Breast epithelium (tissue), 3 donors: ENCODE measurements at regions not wholly inside any gene's neighbourhood (a gene's known extent, or its start where the extent isn't known, plus 50 kb on each side); places are given as distances from the start of the nearest gene placed in this dataset.

Experiments
- POLR2A ChIP-seq: fragments of 450-650 bp; IDR thresholded peaks from one replicate; pipeline ENCODE4 v1.6.1; 2016; ENCODE audit warnings: antibody characterized with exemption, mild to moderate bottlenecking, moderate library complexity
- POLR2AphosphoS5 ChIP-seq, 3 donors: sonication (generic); formaldehyde crosslinking; IDR thresholded peaks; one replicate each; pipeline ENCODE4 v1.6.1; 2017; ENCODE audit warnings: antibody characterized with exemption in 3 of 3
- TF ChIP-seq, protein P1 (sequence below), 3 donors: fragments of 450-650 bp; IDR thresholded peaks; one replicate each; pipeline ENCODE4 v1.5.1; 2016 to 2017; ENCODE audit warnings: antibody characterized with exemption in 3 of 3, mild to moderate bottlenecking in 3 of 3, moderate library complexity in 3 of 3

DNA sequence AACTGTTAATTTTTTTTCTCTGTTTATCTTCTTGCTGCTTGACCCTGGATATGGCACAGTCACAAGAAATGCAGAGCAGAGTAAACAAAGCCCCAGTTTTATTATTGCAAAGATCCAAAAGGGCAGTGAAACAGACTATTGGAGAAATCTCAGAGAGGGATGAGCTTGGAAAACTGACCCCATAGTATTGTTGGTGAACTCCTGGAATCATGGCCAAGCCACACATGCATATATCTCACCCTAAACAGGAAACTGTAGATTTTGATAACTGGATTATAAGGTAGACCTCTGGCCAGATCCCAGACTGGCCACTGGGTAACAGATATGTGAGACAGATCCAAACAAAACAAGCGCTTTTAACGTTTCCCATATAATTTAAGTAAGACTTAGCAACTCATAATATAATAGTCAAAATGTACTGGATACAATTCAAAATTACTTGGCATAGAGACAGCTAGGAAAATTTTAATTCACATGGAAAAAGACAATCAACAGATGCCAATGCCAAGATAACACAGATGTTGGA, 263.5 kb upstream of the SEMA6A start:
- TF ChIP-seq, protein P1, sequence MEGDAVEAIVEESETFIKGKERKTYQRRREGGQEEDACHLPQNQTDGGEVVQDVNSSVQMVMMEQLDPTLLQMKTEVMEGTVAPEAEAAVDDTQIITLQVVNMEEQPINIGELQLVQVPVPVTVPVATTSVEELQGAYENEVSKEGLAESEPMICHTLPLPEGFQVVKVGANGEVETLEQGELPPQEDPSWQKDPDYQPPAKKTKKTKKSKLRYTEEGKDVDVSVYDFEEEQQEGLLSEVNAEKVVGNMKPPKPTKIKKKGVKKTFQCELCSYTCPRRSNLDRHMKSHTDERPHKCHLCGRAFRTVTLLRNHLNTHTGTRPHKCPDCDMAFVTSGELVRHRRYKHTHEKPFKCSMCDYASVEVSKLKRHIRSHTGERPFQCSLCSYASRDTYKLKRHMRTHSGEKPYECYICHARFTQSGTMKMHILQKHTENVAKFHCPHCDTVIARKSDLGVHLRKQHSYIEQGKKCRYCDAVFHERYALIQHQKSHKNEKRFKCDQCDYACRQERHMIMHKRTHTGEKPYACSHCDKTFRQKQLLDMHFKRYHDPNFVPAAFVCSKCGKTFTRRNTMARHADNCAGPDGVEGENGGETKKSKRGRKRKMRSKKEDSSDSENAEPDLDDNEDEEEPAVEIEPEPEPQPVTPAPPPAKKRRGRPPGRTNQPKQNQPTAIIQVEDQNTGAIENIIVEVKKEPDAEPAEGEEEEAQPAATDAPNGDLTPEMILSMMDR (IDR thresholded peaks at IDR 0.05), result no peak
- TF ChIP-seq POLR2AphosphoS5 (IDR thresholded peaks at IDR 0.05) (no peak), POLR2A (no peak)
